IMR-90 (cell line): ENCODE measurements at regions not wholly inside any gene's neighbourhood (a gene's known extent, or its start where the extent isn't known, plus 50 kb on each side); places are given as distances from the start of the nearest gene placed in this dataset.

Source experiments
- ATAC-seq: fragments of 200-7000 bp; cut with Tn5 transposase; 2 replicates; pipeline ENCODE4 v1.9.1; 2020; ENCODE audit warnings: low read depth, mild to moderate bottlenecking, moderate library complexity
- BruUV-seq: library from RNA; stranded (reverse); fragments of 400-500 nt; replicated peaks from 2 replicates; lab custom pipeline; 2021; lab: Mats Ljungman, UMichigan
- CTCF ChIA-PET: fragments of 300-600 bp; formaldehyde crosslinking; extraction: SDS; loops from one replicate; lab custom pipeline; 2021; ENCODE audit warnings: antibody characterized with exemption; lab: Yijun Ruan, JAX
- POLR2A ChIA-PET: fragments of 300-600 bp; sonication (Branson Sonifier 250); formaldehyde crosslinking; loops from one replicate; lab custom pipeline; 2022; ENCODE audit warnings: antibody characterized with exemption; ENCODE audit not compliant: unreplicated experiment; lab: Charles Lee
- DNase-seq: peaks from one replicate; pipeline ENCODE4 v3.0.0; 2013
- H2AFZ ChIP-seq: replicated peaks from 2 replicates; pipeline ENCODE3; 2013; ENCODE audit warnings: low read length, mild to moderate bottlenecking; ENCODE audit not compliant: poor library complexity
- H2AK5ac ChIP-seq: 2 replicates; pipeline ENCODE4 v1.6.1; 2013; ENCODE audit warnings: low read depth, low read length, inconsistent platforms
- H2AK9ac ChIP-seq: replicated peaks from 2 replicates; pipeline ENCODE3; 2013; ENCODE audit warnings: mild to moderate bottlenecking, low read depth, low read length, moderate library complexity; ENCODE audit not compliant: poor library complexity
- H2BK120ac ChIP-seq: 2 replicates; pipeline ENCODE4 v1.6.1; 2013; ENCODE audit warnings: low read depth, low read length, inconsistent platforms
- H2BK15ac ChIP-seq: 3 replicates; pipeline ENCODE4 v1.6.1; 2013; ENCODE audit warnings: low read depth, low read length, inconsistent platforms
- H2BK20ac ChIP-seq: 2 replicates; pipeline ENCODE4 v1.6.1; 2013; ENCODE audit warnings: low read depth, mild to moderate bottlenecking, inconsistent platforms, low read length, moderate library complexity
- H2BK5ac ChIP-seq: 2 replicates; pipeline ENCODE4 v1.6.1; 2013; ENCODE audit warnings: mild to moderate bottlenecking, low read depth, low read length, inconsistent platforms; ENCODE audit not compliant: poor library complexity, severe bottlenecking
- H3K14ac ChIP-seq: replicated peaks from 2 replicates; pipeline ENCODE4 v1.6.1; 2013; ENCODE audit warnings: low read depth, low read length, inconsistent platforms
- H3K18ac ChIP-seq: 2 replicates; pipeline ENCODE4 v1.6.1; 2013; ENCODE audit warnings: low read depth, low read length, control low read depth
- H3K23ac ChIP-seq: 2 replicates; pipeline ENCODE4 v1.6.1; 2013; ENCODE audit warnings: low read depth, low read length, inconsistent platforms
- H3K27ac ChIP-seq: 2 replicates; pipeline ENCODE4 v1.5.1; 2013; ENCODE audit warnings: mild to moderate bottlenecking, control low read depth, low read length; ENCODE audit not compliant: insufficient read depth
- H3K27me3 ChIP-seq: 2 replicates; pipeline ENCODE4 v1.6.1; 2013; ENCODE audit warnings: low read length; ENCODE audit not compliant: control insufficient read depth, insufficient read depth
- H3K36me3 ChIP-seq: 2 replicates; pipeline ENCODE4 v1.6.1; 2013; ENCODE audit warnings: low read length, mixed read lengths; ENCODE audit not compliant: control insufficient read depth, insufficient read depth
- H3K4ac ChIP-seq: 2 replicates; pipeline ENCODE4 v1.6.1; 2013; ENCODE audit warnings: low read depth, low read length, inconsistent platforms
- H3K4me1 ChIP-seq: 2 replicates; pipeline ENCODE4 v1.6.1; 2013; ENCODE audit warnings: low read length, mixed read lengths; ENCODE audit not compliant: control insufficient read depth, insufficient read depth
- H3K4me2 ChIP-seq: 2 replicates; pipeline ENCODE4 v1.6.1; 2013; ENCODE audit warnings: low read depth, mild to moderate bottlenecking, control low read depth, low read length, moderate library complexity
- H3K4me3 ChIP-seq: 2 replicates; pipeline ENCODE4 v1.5.1; 2013; ENCODE audit warnings: low read depth, mild to moderate bottlenecking, control low read depth, low read length, moderate library complexity; ENCODE audit not compliant: insufficient read depth
- H3K56ac ChIP-seq: 2 replicates; pipeline ENCODE4 v1.6.1; 2013; ENCODE audit warnings: low read length, inconsistent platforms; ENCODE audit not compliant: insufficient read depth; ENCODE audit errors: extremely low read depth
- H3K79me1 ChIP-seq, 2 experiments: 2 replicates each; pipeline ENCODE4 v1.6.1; 2013; ENCODE audit warnings: low read length in 2 of 2, inconsistent platforms in 1 of 2, low read depth in 1 of 2
- H3K9ac ChIP-seq: 2 replicates; pipeline ENCODE4 v1.6.1; 2013; ENCODE audit warnings: low read depth, low read length, control low read depth
- H3K9me1 ChIP-seq: 2 replicates; pipeline ENCODE4 v1.6.1; 2013; ENCODE audit warnings: low read length, inconsistent platforms; ENCODE audit not compliant: insufficient read depth
- H3K9me3 ChIP-seq: 2 replicates; pipeline ENCODE4 v1.6.1; 2013; ENCODE audit warnings: low read length; ENCODE audit not compliant: control insufficient read depth, insufficient read depth
- H4K20me1 ChIP-seq: 2 replicates; pipeline ENCODE4 v1.6.1; 2013; ENCODE audit warnings: low read length, inconsistent platforms; ENCODE audit not compliant: insufficient read depth
- H4K5ac ChIP-seq: 2 replicates; pipeline ENCODE4 v1.6.1; 2013; ENCODE audit warnings: mild to moderate bottlenecking, low read depth, low read length, control low read depth
- H4K8ac ChIP-seq, 2 experiments: 2 replicates each; pipeline ENCODE4 v1.6.1; 2013; ENCODE audit warnings: low read depth in 2 of 2, low read length in 2 of 2, control low read depth in 1 of 2, inconsistent platforms in 1 of 2
- H4K91ac ChIP-seq: 2 replicates; pipeline ENCODE4 v1.6.1; 2013; ENCODE audit warnings: low read depth, low read length, inconsistent platforms; ENCODE audit not compliant: insufficient read depth
- BHLHE40 ChIP-seq: fragments of 150-350 bp; IDR thresholded peaks from 2 replicates; pipeline ENCODE4 v1.6.1; 2016; ENCODE audit warnings: mild to moderate bottlenecking, low read depth, low read length
- CEBPB ChIP-seq: IDR thresholded peaks from 2 replicates; pipeline ENCODE4 v1.6.1; 2012; ENCODE audit warnings: low read depth, low read length, improper control_type of control experiment
- CHD1 ChIP-seq: IDR thresholded peaks from 2 replicates; pipeline ENCODE4 v1.6.1; 2012; ENCODE audit warnings: low read depth, low read length, improper control_type of control experiment
- FOS ChIP-seq: fragments of 150-350 bp; IDR thresholded peaks from 2 replicates; pipeline ENCODE4 v1.6.1; 2016; ENCODE audit warnings: low read depth, low read length
- MAFK ChIP-seq: IDR thresholded peaks from 2 replicates; pipeline ENCODE4 v1.6.1; 2012; ENCODE audit warnings: low read depth, low read length, improper control_type of control experiment
- MAZ ChIP-seq: IDR thresholded peaks from 2 replicates; pipeline ENCODE4 v1.6.1; 2012; ENCODE audit warnings: low read depth, mild to moderate bottlenecking, low read length, improper control_type of control experiment, moderate library complexity, borderline replicate concordance
- MXI1 ChIP-seq: IDR thresholded peaks from 2 replicates; pipeline ENCODE4 v1.6.1; 2012; ENCODE audit warnings: low read depth, mild to moderate bottlenecking, low read length, moderate library complexity, borderline replicate concordance
- NFE2L2 ChIP-seq: fragments of 150-350 bp; IDR thresholded peaks from 2 replicates; pipeline ENCODE4 v1.6.1; 2016; ENCODE audit warnings: low read depth, mild to moderate bottlenecking, low read length
- POLR2A ChIP-seq: IDR thresholded peaks from 2 replicates; pipeline ENCODE4 v1.6.1; 2012; ENCODE audit warnings: mild to moderate bottlenecking, low read depth, low read length
- RFX5 ChIP-seq: IDR thresholded peaks from 2 replicates; pipeline ENCODE4 v1.8.0; 2012; ENCODE audit warnings: low read depth, mild to moderate bottlenecking, low read length, moderate library complexity
- dilution Hi-C: fragments of 300-500 bp; cut with HindIII; formaldehyde crosslinking; loops from one replicate; pipeline ENCODE4 v1.14.3; 2018; ENCODE audit warnings: low sequenced_read_pairs; ENCODE audit not compliant: unreplicated experiment
- in situ Hi-C: fragments of 300-500 bp; cut with MboI; formaldehyde crosslinking; loops from 3 replicates; pipeline ENCODE4 v1.14.3; 2019; ENCODE audit warnings: low sequenced_read_pairs, inconsistent platforms, mixed read lengths
- intact Hi-C: fragments of 100-400 bp; cut with micrococcal nuclease; formaldehyde crosslinking; loops from 2 replicates; pipeline ENCODE4 v1.10.0; 2022
- TF ChIP-seq, protein P1 (sequence below): fragments of 150-350 bp; IDR thresholded peaks from 2 replicates; pipeline ENCODE4 v1.6.1; 2016; ENCODE audit warnings: low read depth, mild to moderate bottlenecking, low read length, moderate library complexity, borderline replicate concordance
- TF ChIP-seq, protein P2 (sequence below): conservative IDR thresholded peaks from 2 replicates; pipeline ENCODE4 v1.5.1; 2012; ENCODE audit warnings: mild to moderate bottlenecking, low read depth, low read length, improper control_type of control experiment
- TF ChIP-seq, protein P3 (sequence below): fragments of 150-350 bp; IDR thresholded peaks from 2 replicates; pipeline ENCODE4 v1.6.1; 2017; ENCODE audit warnings: mild to moderate bottlenecking, antibody characterized with exemption, low read length, low read depth

DNA sequence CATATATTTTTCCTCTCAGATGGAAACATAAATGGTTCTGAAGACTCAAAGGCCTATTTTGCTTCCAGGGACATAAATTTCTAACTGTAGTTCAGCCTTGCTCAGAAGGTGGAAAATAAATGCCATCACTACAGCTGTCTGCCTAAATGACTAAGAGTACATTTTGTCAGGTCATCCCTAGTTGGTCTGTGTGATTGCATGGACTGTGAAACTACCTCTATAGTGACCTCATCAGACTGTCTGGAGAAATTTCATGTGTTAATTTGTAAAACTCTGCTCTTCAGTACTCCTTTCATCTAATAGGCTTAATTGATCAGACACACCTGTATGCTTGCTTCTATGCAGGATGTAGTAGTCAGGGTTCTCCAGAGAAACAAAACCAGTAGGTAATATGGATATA is 886.9 kb downstream of the AMY1C start:
- BruUV-seq, result no TSS peak
- H4K91ac ChIP-seq, result no peak overlapping the region
- in situ Hi-C loops (no loop called here), dilution Hi-C loops (no loop called here), intact Hi-C loops (no loop called here)
- H3K56ac ChIP-seq, result no peak overlapping the region
- no peak overlapping the region for H2BK20ac ChIP-seq
- no peak overlapping the region for H3K9ac ChIP-seq
- CTCF ChIA-PET, result no interaction called here
- no peaks in the 10 kb centered on the region for H3K27me3 ChIP-seq
- H2BK15ac ChIP-seq, result no peak overlapping the region
- H3K9me1 ChIP-seq, result no peaks in the 10 kb centered on the region
- H3K4me1 ChIP-seq, result no peaks in the 10 kb centered on the region
- H2BK120ac ChIP-seq, result no peak overlapping the region
- DNase-seq (no peak), ATAC-seq (no peak)
- H3K14ac ChIP-seq, result no peak overlapping the region
- no peak overlapping the region for H3K27ac ChIP-seq
- H3K4me2 ChIP-seq, result no peak overlapping the region
- POLR2A ChIA-PET, result no interaction called here
- H3K23ac ChIP-seq, result no peak overlapping the region
- no peak overlapping the region for H2BK5ac ChIP-seq
- no peaks in the 10 kb centered on the region for H3K36me3 ChIP-seq
- H2AK5ac ChIP-seq, result no peak overlapping the region
- no peak overlapping the region for H3K18ac ChIP-seq
- TF ChIP-seq, protein P1, sequence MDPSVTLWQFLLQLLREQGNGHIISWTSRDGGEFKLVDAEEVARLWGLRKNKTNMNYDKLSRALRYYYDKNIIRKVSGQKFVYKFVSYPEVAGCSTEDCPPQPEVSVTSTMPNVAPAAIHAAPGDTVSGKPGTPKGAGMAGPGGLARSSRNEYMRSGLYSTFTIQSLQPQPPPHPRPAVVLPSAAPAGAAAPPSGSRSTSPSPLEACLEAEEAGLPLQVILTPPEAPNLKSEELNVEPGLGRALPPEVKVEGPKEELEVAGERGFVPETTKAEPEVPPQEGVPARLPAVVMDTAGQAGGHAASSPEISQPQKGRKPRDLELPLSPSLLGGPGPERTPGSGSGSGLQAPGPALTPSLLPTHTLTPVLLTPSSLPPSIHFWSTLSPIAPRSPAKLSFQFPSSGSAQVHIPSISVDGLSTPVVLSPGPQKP, result no peak
- TF ChIP-seq CEBPB (no peak), POLR2A (no peak), BHLHE40 (no peak), MXI1 (no peak), RFX5 (no peak), NFE2L2 (no peak), FOS (no peak), MAFK (no peak), MAZ (no peak), CHD1 (no peak)
- TF ChIP-seq, protein P2, sequence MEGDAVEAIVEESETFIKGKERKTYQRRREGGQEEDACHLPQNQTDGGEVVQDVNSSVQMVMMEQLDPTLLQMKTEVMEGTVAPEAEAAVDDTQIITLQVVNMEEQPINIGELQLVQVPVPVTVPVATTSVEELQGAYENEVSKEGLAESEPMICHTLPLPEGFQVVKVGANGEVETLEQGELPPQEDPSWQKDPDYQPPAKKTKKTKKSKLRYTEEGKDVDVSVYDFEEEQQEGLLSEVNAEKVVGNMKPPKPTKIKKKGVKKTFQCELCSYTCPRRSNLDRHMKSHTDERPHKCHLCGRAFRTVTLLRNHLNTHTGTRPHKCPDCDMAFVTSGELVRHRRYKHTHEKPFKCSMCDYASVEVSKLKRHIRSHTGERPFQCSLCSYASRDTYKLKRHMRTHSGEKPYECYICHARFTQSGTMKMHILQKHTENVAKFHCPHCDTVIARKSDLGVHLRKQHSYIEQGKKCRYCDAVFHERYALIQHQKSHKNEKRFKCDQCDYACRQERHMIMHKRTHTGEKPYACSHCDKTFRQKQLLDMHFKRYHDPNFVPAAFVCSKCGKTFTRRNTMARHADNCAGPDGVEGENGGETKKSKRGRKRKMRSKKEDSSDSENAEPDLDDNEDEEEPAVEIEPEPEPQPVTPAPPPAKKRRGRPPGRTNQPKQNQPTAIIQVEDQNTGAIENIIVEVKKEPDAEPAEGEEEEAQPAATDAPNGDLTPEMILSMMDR, result no peak
- TF ChIP-seq, protein P3, sequence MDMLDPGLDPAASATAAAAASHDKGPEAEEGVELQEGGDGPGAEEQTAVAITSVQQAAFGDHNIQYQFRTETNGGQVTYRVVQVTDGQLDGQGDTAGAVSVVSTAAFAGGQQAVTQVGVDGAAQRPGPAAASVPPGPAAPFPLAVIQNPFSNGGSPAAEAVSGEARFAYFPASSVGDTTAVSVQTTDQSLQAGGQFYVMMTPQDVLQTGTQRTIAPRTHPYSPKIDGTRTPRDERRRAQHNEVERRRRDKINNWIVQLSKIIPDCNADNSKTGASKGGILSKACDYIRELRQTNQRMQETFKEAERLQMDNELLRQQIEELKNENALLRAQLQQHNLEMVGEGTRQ, result no peak
- no peak overlapping the region for H4K8ac ChIP-seq
- H3K9me3 ChIP-seq, result 0 out of 2 replicates have a peak, but pooled peaks cover 2% of the 10 kb centered on the region
- H3K4me3 ChIP-seq, result no peak overlapping the region
- H2AFZ ChIP-seq, result no peak overlapping the region
- no peak overlapping the region for H4K5ac ChIP-seq
- H3K4ac ChIP-seq, result no peak overlapping the region
- H4K20me1 ChIP-seq, result no peaks in the 10 kb centered on the region
- H3K79me1 ChIP-seq, result no peaks in the 10 kb centered on the region
- H2AK9ac ChIP-seq, result no peak overlapping the region
